ENCODE measurements at regions not wholly inside any gene's neighbourhood (a gene's known extent, or its start where the extent isn't known, plus 50 kb on each side); places are given as distances from the start of the nearest gene placed in this dataset.

- no peak for TF ChIP-seq POLR2A (IDR thresholded peaks at IDR 0.05)
- TF ChIP-seq CTCF (IDR thresholded peaks at IDR 0.05) = no peak
Measured at GRCh38 chr5:167771571-167771970, 519.9 kb upstream of the WWC1 start.
